GM21381 (cell line): ENCODE measurements at regions not wholly inside any gene's neighbourhood (a gene's known extent, or its start where the extent isn't known, plus 50 kb on each side); places are given as distances from the start of the nearest gene placed in this dataset.
A peak's percentile ranks its signal among the peaks of the same experiment; 100 is the strongest.

ENCODE experiments used
- ATAC-seq: cut with Tn5 transposase; IDR thresholded peaks from one replicate; pipeline ENCODE4 v1.9.1; 2021; ENCODE audit warnings: mild to moderate bottlenecking, moderate library complexity; ENCODE audit not compliant: unreplicated experiment

GRCh38 chr15:85847031-85847430 is 52.3 kb upstream of the KLHL25 start:
- no peak for ATAC-seq

GRCh38 chr15:85849946-85850345 is 55.2 kb upstream of the KLHL25 start:
- ATAC-seq, result no peak

- ATAC-seq, result no peak
Measured at GRCh38 chr15:85852969-85853368, 58.2 kb upstream of the KLHL25 start.

GRCh38 chr15:85854345-85855097 is 59.8 kb upstream of the KLHL25 start:
- peak; percentile 65 for ATAC-seq

- peak; percentile 91 for ATAC-seq
Measured at GRCh38 chr15:85858586-85859375, 64.1 kb upstream of the KLHL25 start.

- no peak for ATAC-seq
Measured at GRCh38 chr15:85859671-85860070, 64.9 kb upstream of the KLHL25 start.

GRCh38 chr15:85860394-85861161 is 65.9 kb upstream of the KLHL25 start:
- ATAC-seq, result no peak

GRCh38 chr15:85865070-85865684 is 70.5 kb upstream of the KLHL25 start:
- ATAC-seq, result no peak

- ATAC-seq, result no peak
Measured at GRCh38 chr15:85867250-85867649, 72.5 kb upstream of the KLHL25 start.

GRCh38 chr15:85869124-85869523 is 74.4 kb upstream of the KLHL25 start:
- no peak for ATAC-seq

GRCh38 chr15:85870216-85871014 is 75.7 kb upstream of the KLHL25 start:
- ATAC-seq, result no peak

- no peak for ATAC-seq
Measured at GRCh38 chr15:85871545-85871944, 76.8 kb upstream of the KLHL25 start.

- no peak for ATAC-seq
Measured at GRCh38 chr15:85872125-85872524, 77.4 kb upstream of the KLHL25 start.

- no peak for ATAC-seq
Measured at GRCh38 chr15:85874236-85874635, 79.5 kb upstream of the KLHL25 start.

- no peak for ATAC-seq
Measured at GRCh38 chr15:85875756-85876155, 81.0 kb upstream of the KLHL25 start.

GRCh38 chr15:85878828-85879225 is 84.1 kb upstream of the KLHL25 start:
- no peak for ATAC-seq

GRCh38 chr15:85879334-85880163 is 84.8 kb upstream of the KLHL25 start:
- ATAC-seq, result no peak

GRCh38 chr15:85880501-85881190 is 85.9 kb upstream of the KLHL25 start:
- ATAC-seq, result no peak

GRCh38 chr15:85886309-85886811 is 91.6 kb upstream of the KLHL25 start:
- no peak for ATAC-seq
